T47D (cell line): ENCODE measurements at regions not wholly inside any gene's neighbourhood (a gene's known extent, or its start where the extent isn't known, plus 50 kb on each side); places are given as distances from the start of the nearest gene placed in this dataset.
"Not testable (repeated sequence)": the region's sequence is repeated elsewhere in the genome, so short reads cannot be mapped to it uniquely, and the experiment has no call there.

Source experiments
- DNase-seq, 2 experiments: peaks; one replicate each; pipeline versions ENCODE4 v3.0.0 to v3.0.0-alpha.2; 2011 to 2012; ENCODE audit warnings: low read depth in 1 of 2, low spot score in 1 of 2
- JUND ChIP-seq: IDR thresholded peaks from 2 replicates; pipeline ENCODE4 v1.6.1; 2012; ENCODE audit warnings: low read depth
- in situ Hi-C: cut with HindIII; loops from 2 replicates; pipeline ENCODE4 v1.10.0; 2016; ENCODE audit warnings: low sequenced_read_pairs, low pct_unique_long_range_greater_than_20kb

DNA sequence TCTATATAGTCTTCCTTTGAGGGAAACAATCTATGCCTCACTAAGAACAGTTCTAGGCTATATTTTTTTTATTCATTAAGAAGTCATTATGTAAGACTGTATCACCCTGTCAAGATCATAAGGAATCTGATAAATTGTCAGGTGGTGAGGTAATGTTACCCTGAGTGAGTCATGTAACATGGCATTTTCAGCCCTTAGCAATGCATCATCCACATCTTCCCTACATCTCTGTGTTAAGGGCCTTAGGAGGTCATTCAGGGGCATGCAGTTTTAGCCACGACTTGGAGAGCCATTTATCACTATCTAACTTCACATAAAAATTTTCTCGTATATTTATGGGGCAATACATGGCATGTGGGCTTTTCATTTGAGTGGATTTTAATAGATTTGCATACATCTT is 924.5 kb upstream of the MBL2 start:
- in situ Hi-C loops, result no loop called here
- no peak for TF ChIP-seq JUND
- DNase-seq, result no peak

DNA sequence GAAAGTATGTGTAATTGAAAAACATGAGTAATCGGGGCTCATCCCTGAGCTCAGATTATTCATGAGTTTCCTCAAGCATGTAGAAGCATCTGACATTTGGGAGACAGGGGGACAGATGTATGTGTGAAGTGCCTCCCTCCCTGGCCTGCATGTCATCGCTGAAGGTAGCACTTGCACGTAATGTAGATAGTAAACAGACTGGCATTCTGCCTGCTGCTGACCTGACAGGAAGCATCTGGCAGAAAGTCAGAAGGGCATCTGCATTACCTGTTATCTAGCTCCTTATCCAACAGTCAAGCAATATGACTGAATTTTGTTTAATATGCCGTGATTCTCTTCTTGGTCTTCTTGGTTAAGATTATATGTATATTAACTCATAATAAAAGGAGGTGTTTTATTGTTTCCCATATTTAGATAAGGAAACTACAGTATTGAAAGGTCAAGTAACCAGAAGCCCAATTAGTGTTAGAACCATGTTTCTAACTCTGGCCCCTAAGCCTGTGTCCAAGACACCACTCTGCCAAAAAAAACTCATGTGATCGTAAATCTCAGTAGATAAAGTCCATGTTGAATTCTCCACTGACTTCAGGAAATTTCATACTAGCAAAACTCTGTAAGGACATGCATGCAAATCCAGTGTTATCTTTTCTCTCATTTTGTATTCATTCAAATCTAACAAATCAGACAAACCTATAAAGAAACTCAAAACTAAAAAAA is 918.1 kb upstream of the MBL2 start:
- no peak for TF ChIP-seq JUND
- no peak for DNase-seq
- in situ Hi-C loops, result no loop called here

DNA sequence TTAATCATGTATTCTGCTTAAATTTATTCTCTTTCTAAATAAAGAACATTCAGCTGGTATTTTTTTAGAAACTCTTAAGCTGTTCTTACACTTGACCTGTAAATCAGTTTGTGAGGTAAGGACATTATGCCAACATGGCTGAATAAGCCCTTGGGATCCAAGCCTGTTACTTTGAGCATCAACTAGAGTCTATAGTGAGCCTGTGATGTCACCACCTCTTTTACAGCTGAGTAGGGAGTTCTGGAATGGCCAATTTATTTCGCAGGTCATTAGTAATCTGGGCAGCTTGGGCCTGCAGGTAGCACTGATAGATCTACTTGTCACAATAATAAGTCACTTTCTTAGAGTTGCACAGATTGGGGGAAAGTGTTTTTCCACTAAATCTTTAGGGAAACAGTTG is 915.2 kb upstream of the MBL2 start:
- TF ChIP-seq JUND, result no peak
- DNase-seq, result no peak
- in situ Hi-C loops, result no loop called here

DNA sequence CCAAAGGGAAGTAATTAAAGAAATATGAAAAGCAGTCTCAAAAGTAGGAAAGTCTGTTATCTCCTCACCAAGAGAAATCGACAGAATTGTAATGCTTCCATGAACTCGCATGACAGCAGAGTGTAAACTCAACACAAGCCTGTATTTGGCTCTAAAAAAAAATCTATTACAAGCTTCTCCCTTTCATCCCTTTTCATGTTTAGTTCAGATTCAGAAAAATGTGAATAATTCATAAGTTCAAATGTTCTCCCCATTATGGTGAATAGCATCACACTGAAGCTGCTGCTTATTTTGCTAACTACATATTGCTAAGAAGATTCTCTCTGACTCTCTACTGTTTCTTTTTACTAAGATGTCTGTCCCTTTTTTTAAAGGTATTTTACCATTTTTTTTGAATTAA is 910.3 kb upstream of the MBL2 start:
- no peak for TF ChIP-seq JUND
- in situ Hi-C loops, result no loop called here
- no peak for DNase-seq

DNA sequence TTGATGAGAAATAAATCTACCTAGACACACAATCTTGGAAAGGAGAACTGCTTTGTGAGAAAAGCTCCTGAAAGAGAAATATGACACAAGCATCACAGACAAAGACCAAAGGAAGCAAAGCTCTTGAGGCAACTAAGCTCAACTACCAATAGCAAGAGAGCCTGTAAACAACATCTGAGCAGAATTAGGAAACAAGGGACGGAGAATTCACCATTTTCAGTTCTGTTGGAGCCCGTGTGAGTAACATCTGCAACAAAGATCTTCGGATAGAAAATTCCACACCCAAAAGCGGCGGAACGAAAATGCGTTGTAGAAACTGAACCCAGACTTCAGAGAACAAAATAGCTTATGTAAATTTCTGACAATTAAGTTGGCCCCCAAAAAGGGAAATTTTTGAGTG is 909.9 kb upstream of the MBL2 start:
- no peak for TF ChIP-seq JUND
- in situ Hi-C loops, result no loop called here
- DNase-seq, result no peak

DNA sequence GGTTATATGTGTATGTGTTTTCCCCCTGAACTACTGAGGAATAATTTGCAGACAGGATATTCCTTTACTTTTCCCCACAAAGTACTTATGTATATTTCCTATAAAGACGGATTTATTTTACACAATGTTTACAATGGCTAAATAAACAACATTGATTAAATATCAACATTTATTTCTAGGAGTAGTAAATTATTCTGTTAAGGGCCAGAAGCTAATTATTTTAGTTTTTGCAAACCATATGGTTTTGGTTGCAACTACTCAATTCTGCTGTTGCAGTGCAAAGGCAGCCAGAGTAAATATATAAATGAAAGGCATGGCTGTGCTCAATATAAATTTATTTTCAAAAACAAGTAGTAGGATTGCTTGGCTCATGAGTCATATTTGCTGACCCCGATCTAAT is 907.1 kb upstream of the MBL2 start:
- in situ Hi-C loops, result no loop called here
- no peak for TF ChIP-seq JUND

DNA sequence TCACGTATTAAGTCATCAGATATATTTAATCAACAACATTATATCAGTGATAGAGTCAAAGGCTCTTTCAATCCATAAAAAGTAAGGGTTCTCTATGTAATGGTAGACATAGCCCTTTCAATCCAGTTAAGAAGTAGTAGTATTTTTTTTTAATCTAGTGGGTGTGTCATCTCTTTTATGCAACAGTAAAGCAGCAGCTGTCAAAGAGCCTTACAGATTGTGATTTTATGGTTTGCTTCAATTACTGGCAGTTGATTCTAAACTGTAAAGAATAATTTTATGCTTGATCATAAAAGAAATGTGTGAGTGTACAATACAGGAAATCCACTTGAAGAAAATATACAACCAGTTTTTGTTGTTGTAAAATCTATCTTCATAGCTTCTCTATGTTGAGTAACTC is 902.6 kb upstream of the MBL2 start:
- DNase-seq, result no peak
- in situ Hi-C loops, result no loop called here
- no peak for TF ChIP-seq JUND

More for the DNA sequence above, 907.1 kb upstream of the MBL2 start:
- DNase-seq, result no peak

DNA sequence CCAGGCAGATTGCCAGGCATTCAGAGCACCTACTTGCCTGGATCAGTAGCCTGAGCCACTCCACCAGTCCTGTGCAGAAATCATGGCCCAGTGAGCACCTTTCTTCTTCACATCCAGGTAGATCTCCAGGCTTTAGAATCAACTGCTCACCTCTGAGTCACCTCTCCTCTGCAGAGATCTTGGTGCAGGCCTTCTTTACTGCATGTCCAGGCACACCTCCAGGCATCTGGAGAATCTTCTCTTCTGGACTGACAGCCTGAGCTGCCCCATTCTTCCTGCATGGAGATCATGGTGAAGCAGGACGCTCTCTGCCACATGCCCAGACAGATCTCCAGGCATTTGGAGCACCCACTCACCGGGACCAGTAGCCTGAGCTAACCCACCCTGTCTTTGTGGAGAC is 894.5 kb upstream of the MBL2 start:
- no peak for TF ChIP-seq JUND
- DNase-seq, result no peak
- in situ Hi-C loops, result no loop called here

DNA sequence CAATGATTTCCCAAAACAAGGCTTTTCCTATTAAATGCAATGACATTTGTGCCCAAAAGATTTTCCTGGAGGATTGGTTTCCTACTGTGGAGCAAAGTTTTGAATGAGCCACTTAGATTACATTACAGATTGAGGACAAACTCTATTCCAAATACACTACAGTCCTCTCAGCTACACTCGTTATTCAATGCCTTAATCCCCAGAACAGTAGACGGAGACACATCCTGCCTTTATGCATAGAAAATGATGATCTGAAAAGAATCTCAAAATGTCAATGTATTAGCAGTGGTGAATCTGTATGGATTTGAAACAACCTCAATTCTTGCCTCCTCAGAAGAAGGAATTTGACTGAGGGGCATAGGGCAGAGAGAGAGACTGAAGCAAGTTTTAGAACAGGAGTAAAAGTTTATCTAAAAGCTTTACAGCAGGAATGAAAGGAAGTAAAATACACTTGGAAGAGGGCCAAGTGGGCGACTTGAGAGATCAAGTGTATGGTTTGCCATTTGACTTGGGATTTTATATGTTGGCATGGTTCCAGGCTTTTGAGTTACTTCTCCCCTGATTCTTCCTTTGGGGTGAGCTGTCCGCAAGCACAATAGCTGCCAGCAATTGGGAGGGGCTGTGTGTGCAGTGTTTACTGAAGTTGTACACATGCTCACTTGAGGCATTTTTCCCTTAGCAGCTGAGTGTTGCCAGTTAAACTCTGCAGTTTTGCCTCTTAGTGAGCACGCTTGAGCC is 891.9 kb upstream of the MBL2 start:
- no peak for TF ChIP-seq JUND
- in situ Hi-C loops, result no loop called here
- peak in 1 of 2 experiments; percentile 26 for DNase-seq

DNA sequence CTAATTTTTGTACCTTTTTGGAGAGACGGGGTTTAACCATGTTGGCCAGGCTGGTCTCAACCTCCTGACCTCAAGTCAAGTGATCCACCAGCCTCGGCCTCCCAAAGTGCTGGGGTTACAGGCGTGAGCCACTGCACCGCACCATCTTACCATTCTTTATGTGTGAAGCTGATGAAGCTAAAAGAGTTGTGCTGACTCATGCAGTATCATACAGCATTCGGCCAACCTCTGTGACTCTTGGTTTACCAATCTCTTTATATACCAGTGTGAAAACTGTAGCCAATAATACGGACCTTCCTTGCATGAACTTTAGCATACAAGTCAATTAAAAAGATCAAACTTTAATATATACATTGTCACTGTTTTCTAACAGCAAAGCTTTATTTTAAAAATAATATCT is 878.2 kb upstream of the MBL2 start:
- DNase-seq, result no peak
- TF ChIP-seq JUND, result no peak
- in situ Hi-C loops, result no loop called here

DNA sequence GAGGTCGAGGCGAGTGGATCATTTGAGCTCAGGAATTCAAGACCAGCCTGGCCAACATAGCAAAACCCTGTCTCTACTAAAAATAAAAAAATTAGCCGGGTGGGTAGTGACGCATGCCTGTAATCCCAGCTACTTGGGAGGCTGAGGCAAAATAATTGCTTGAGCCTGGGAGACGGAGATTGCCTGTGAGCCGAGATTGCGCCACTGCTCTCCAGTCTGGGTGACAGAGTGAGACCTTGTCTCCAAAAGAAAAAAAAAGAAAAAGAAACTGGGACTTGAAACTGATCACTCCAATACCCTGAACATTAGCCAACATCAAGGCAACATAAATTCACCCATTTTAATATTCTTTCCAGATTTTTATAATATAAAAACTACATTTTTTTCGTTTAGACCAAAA is 874.6 kb upstream of the MBL2 start:
- in situ Hi-C loops, DNase-seq: not testable (repeated sequence)

DNA sequence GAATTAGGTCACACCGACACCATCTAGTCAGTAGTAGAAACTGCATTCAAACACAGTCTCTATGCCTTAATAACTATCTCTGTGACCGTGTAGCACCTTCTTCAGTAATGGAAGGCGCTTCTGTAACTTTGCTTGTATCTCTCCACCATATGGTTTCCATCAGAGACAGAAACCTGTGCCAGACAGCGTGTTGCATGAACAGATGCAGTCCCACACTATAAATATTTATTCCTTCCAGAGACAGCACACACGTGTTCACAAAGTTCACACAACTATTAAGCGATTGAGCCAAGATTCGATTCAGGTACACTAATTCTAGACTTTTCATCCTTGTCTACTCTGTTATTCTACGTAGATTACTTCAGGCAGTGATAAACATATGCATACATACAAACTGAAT is 873.9 kb upstream of the MBL2 start:
- in situ Hi-C loops, result no loop called here
- no peak for TF ChIP-seq JUND
- no peak for DNase-seq

DNA sequence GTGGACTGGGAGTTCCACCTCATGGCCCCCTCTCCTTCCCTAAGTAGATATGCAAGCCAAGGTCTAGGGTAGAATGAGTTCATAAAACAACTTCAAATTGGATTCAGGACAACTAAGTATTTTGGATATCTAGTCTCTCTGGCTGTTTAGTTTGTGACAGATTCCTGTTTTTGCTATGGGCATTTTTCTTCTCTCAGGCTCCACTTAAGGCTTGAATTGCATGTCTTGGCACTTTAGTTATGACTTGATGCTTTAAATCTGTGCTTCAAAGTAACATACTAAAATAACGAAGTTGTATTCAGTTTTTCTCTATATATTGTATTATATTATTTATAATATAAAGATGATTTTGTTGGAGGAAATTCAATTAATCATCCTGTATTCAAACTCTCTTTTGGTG is 873.4 kb upstream of the MBL2 start:
- in situ Hi-C loops, result no loop called here
- DNase-seq, result no peak
- no peak for TF ChIP-seq JUND

DNA sequence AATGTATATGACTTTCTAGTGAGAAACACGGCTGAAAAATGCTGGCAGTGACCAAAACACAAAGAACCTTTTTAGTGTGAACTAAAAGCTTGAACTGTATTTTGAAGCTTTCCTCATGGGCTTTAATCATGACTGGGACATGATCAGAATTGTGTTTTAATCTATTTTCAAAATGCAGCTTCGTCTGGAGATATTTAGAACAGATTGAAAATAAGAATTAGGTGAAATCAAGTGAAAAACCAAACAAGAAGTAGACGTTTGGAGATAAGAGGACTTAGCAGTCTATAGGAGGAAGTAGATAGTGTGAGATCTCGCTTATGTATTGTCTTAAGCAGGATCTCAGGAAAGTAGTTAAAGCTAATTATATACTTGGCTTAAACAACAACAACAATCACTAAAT is 865.4 kb upstream of the MBL2 start:
- TF ChIP-seq JUND, result no peak

More for the DNA sequence above, 865.4 kb upstream of the MBL2 start:
- no peak for DNase-seq
- in situ Hi-C loops, result no loop called here
